LoVo (cell line): ENCODE measurements at regions not wholly inside any gene's neighbourhood (a gene's known extent, or its start where the extent isn't known, plus 50 kb on each side); places are given as distances from the start of the nearest gene placed in this dataset.

Experiments used
- DNase-seq: peaks from one replicate; pipeline ENCODE4 v3.0.0-alpha.2; 2016; ENCODE audit warnings: low spot score

GRCh38 chr12:46470036-46470627, 97.6 kb upstream of the SLC38A2 start:
- DNase-seq = no peak

GRCh38 chr12:46468813-46469212, 96.2 kb upstream of the SLC38A2 start:
- DNase-seq = no peak

- DNase-seq = no peak
These were observed 95.6 kb upstream of the SLC38A2 start for GRCh38 chr12:46468160-46468559.

GRCh38 chr12:46465307-46465706, 92.7 kb upstream of the SLC38A2 start:
- no peak for DNase-seq

DNA sequence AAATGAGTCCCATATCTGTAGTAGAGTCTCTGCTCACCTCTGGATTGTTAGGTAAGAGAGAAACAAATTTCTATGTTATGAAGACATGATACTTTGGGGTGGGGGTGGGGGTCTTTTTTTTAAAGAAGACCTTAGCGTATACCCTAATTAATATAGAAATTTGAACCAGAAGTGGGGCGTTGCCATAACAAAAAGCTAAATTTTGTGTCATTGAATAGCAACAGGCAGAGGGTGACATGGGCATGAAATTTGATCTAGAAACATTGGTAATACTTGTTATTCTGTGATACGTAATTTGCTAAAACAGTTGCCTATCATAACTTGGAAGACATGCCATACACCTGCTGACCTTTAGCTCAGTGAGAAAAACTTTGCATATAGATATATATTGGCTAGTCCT, 92.3 kb upstream of the SLC38A2 start:
- no peak for DNase-seq

DNA sequence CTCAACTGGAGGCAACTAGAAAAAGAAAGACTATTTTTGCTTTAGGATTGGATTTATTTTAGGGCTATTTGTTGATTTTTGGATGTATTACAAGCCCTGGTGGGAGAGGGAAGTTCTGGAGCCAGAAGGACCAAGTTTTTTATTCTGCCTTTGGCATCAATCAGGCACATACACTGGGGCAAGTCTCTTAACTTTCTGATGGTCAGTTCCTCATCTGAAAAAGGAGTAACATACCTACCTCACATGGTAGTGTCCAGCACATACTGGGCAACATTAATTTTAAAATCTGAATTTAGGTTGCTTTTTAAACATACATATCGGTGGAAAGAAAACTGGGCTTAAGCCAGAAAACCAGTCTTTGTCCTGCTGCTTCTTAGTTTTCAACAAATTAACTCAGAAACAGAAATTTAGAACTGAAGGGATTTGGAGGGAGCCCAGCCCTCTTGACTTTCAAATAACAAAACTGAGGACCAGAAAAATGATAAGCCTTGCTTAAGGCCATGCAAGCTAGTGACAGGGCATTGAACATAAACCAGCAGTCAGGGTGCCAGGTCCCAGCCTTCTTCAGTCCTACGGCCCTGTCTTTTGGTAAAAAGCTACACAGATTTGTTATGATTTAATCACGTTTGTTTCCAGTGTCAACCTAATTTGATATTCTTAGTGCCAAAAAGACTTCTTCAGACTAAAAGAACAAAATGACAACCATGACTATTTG, 90.2 kb upstream of the SLC38A2 start:
- DNase-seq = no peak

GRCh38 chr12:46461907-46462640, 89.5 kb upstream of the SLC38A2 start:
- DNase-seq = no peak

DNA sequence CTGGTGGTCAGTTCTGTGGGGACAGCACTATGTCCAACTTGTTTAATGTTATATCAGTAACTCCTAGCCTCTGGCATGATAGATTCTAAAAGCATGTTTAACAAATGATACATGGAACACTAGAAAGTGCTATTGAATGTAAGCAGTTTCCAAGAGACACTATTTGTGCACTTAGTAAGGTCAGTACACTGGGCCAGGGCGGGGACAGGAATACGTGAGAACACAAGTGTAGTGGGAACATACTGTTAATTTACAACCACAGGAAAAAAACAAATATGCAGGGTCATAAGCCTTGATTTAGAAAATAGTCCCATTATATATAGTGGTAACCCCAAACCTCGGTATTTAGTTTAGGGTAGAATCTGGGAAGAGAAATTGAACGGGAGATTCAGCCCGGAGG, 88.9 kb upstream of the SLC38A2 start:
- no peak for DNase-seq

- no peak for DNase-seq
These were observed 88.2 kb upstream of the SLC38A2 start for GRCh38 chr12:46460682-46461210.

DNA sequence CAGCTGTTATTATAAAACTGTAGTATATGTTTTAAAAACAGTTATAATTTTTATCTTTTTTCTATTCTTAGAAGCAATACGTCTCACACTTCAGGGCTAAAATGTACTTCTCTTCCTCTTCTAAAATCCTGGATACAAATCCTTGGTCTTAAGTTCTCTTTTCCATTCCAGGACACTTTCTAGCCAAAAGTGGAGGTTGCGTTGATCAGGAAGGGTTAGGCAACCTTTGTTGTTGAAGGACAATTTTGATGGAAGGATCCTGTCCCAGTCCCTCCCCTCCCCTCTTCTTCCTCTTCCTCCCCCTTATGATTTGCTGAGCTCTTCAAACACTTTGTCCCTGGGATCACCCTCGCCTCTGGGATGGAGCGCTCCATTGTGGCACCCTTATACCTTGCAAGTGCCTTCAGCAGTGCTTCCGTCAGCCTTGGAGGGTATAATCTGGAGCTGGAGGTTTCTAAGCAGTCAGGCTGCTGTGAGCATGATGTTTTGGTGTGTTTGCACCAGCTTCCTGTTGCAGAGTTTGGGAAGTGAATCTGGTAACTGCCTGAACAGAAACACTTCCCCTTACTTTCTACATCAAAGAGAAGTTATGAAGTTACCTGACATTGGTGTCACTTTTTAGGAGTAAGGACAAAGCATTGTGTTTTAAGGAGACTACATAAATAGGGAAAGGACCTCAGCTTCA, 87.4 kb upstream of the SLC38A2 start:
- DNase-seq = no peak

- no peak for DNase-seq
These were observed 86.5 kb upstream of the SLC38A2 start for GRCh38 chr12:46459111-46459510.

DNA sequence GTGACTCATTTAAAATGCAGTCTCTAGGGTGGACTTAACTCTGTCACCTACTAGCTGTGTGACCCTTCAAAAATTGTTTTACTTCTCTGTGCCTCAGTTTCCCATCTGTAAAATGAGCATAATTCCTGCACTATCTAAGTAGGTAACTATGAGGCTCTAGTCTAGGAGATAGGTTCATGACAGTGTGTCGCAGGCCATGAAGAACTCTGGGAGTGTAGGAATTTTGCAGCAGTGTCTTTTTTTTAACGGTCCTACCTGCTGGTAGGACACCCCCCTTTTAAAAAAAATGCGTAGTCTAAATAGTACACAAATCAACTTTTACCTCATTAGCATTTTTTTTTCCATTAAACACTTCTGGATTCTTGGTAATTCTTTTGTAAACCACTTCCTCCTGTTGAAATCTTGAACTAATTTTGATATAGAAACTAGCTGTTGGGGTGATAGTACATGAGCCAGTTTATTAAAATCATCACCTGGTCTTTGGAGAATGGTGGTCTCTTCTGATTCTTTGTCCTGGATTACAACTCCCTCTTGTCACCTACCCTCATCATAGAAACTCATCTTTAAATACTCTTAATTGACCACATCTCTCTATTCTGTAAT, 86.0 kb upstream of the SLC38A2 start:
- no peak for DNase-seq

DNA sequence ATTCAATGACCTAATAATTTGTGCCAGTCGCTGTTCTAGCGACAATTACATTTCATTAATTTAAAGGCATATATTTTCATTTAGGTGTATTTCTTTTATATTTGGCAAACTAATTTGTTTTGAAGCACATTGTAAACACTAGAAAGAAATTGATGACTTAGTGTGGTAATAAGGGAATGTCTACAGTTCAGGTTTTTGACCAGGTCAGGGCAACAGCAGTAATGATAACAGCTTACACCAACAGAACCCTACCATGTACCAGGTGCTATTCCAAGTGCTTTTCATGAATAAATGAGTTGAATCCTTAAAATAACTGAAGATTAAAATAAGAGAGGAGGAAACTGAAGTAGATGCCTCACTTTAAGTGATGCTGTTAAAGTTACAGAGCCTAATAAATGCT, 85.4 kb upstream of the SLC38A2 start:
- DNase-seq = no peak

DNA sequence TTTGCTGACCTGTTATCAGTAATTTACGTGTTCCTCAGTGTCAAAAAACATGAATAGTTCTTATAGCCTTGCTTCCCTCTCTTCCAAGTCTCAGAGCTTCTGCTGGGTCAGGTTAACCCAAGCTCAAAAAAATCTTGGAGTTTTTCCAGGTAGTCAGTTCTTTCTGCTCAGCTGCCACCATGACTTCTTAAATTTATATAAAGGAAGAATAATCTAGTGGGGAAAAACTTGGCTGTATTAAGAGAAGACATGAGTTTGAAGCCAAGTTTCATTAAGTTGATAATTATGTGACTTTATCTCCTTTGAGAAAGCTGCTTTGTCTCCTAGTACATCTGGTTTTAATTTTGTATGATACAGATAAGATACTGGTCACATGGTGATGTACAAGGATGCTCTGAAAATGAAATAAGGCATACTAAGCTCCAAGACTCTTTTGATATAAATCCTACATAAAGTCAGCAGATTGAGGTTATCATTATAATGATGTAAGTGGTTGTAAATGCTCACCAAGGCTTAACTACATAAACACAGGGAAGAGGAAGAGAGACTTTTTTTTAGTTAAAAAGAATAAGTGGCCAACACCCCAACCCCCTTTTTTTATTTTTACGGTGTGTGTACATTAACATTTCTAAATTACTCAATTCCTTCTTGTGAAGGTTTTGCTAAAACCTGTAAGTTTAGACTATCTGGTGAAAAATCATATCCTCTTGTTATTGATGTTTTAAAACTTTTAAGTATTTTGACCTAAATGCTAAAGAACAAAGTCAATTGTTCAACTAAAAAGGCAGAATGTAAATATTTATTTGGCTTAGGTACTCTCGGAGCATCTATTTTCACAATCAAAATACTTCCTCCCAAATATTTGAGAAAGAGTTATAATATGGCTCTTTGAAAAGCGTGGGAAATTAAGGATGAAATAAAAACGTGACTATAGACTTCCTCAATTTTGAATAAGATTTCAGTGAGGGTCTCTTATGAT, 84.1 kb upstream of the SLC38A2 start:
- DNase-seq = no peak

- peak; percentile 73 for DNase-seq
These were observed 83.2 kb upstream of the SLC38A2 start for GRCh38 chr12:46455648-46456352.

- DNase-seq = no peak
These were observed 82.4 kb upstream of the SLC38A2 start for GRCh38 chr12:46454981-46455380.

GRCh38 chr12:46453428-46453827, 80.9 kb upstream of the SLC38A2 start:
- DNase-seq = no peak

GRCh38 chr12:46452776-46453175, 80.2 kb upstream of the SLC38A2 start:
- no peak for DNase-seq

- DNase-seq = peak; percentile 38
These were observed 79.6 kb upstream of the SLC38A2 start for GRCh38 chr12:46452061-46452615.
